Progenitor cell of endocrine pancreas (in vitro differentiated cells): ENCODE measurements at regions not wholly inside any gene's neighbourhood (a gene's known extent, or its start where the extent isn't known, plus 50 kb on each side); places are given as distances from the start of the nearest gene placed in this dataset.

Experiments
- DNase-seq: peaks from one replicate; pipeline ENCODE4 v3.0.0; 2021; ENCODE audit warnings: low spot score; ENCODE audit not compliant: unreplicated experiment
- H3K27ac Mint-ChIP-seq: 2 replicates; pipeline ENCODE4 v1.8.0; 2021; ENCODE audit warnings: mild to moderate bottlenecking, moderate library complexity, mixed read lengths
- H3K27me3 Mint-ChIP-seq: 2 replicates; pipeline ENCODE4 v1.8.0; 2021; ENCODE audit warnings: mixed read lengths
- H3K36me3 Mint-ChIP-seq: 2 replicates; pipeline ENCODE4 v1.8.0; 2022; ENCODE audit warnings: mixed read lengths; ENCODE audit not compliant: insufficient read depth
- H3K4me1 Mint-ChIP-seq: 2 replicates; pipeline ENCODE4 v1.8.0; 2021; ENCODE audit warnings: low read depth, mixed read lengths
- H3K4me3 Mint-ChIP-seq: 2 replicates; pipeline ENCODE4 v1.8.0; 2021; ENCODE audit warnings: low read depth, mild to moderate bottlenecking, moderate library complexity, mixed read lengths
- H3K9me3 Mint-ChIP-seq: 2 replicates; pipeline ENCODE4 v1.8.0; 2021; ENCODE audit warnings: low read depth, mixed read lengths
- CTCF ChIP-seq: fragments of 200-600 bp; sonication (generic); IDR thresholded peaks from one replicate; pipeline ENCODE4 v1.5.0; 2021; ENCODE audit warnings: antibody characterized with exemption, mild to moderate bottlenecking; ENCODE audit not compliant: unreplicated experiment

- no peak for DNase-seq
- peaks cover 11% of the 10 kb centered on the region for H3K27me3 Mint-ChIP-seq
- no peaks in the 10 kb centered on the region for H3K36me3 Mint-ChIP-seq
- TF ChIP-seq CTCF, result no peak
- H3K4me3 Mint-ChIP-seq, result no peak overlapping the region
- H3K4me1 Mint-ChIP-seq, result peaks cover 13% of the 10 kb centered on the region
- no peak overlapping the region for H3K27ac Mint-ChIP-seq
- H3K9me3 Mint-ChIP-seq, result no peaks in the 10 kb centered on the region
These were observed 259.0 kb upstream of the GHITM start for GRCh38 chr10:83880252-83880791.

GRCh38 chr10:83881661-83882060 is 257.6 kb upstream of the GHITM start:
- DNase-seq, result no peak
- no peak overlapping the region for H3K27ac Mint-ChIP-seq
- no peaks in the 10 kb centered on the region for H3K36me3 Mint-ChIP-seq
- H3K4me3 Mint-ChIP-seq, result no peak overlapping the region
- no peaks in the 10 kb centered on the region for H3K9me3 Mint-ChIP-seq
- peaks cover 10% of the 10 kb centered on the region for H3K27me3 Mint-ChIP-seq
- no peak for TF ChIP-seq CTCF
- peaks cover 13% of the 10 kb centered on the region for H3K4me1 Mint-ChIP-seq

GRCh38 chr10:83886871-83887270 is 252.4 kb upstream of the GHITM start:
- H3K4me1 Mint-ChIP-seq, result peaks cover 4% of the 10 kb centered on the region

GRCh38 chr10:83892737-83893136 is 246.6 kb upstream of the GHITM start:
- DNase-seq, result no peak
- TF ChIP-seq CTCF, result no peak
- Mint-ChIP-seq H3K27me3 (no peaks in the 10 kb centered on the region), H3K4me1 (no peaks in the 10 kb centered on the region), H3K4me3 (no peak overlapping the region), H3K36me3 (no peaks in the 10 kb centered on the region), H3K27ac (no peak overlapping the region), H3K9me3 (no peaks in the 10 kb centered on the region)

More at GRCh38 chr10:83886871-83887270, 252.4 kb upstream of the GHITM start:
- Mint-ChIP-seq H3K36me3 (no peaks in the 10 kb centered on the region), H3K27me3 (peaks cover 10% of the 10 kb centered on the region), H3K4me3 (no peak overlapping the region), H3K9me3 (no peaks in the 10 kb centered on the region), H3K27ac (no peak overlapping the region)
- TF ChIP-seq CTCF, result no peak
- no peak for DNase-seq

GRCh38 chr10:83896219-83896618 is 243.1 kb upstream of the GHITM start:
- DNase-seq, result no peak
- Mint-ChIP-seq H3K4me1 (no peaks in the 10 kb centered on the region), H3K36me3 (peaks cover 2% of the 10 kb centered on the region), H3K9me3 (peaks cover 6% of the 10 kb centered on the region), H3K4me3 (no peak overlapping the region), H3K27me3 (no peaks in the 10 kb centered on the region), H3K27ac (no peak overlapping the region)
- no peak for TF ChIP-seq CTCF
